Endothelial cell of umbilical vein (primary cell): ENCODE measurements at regions not wholly inside any gene's neighbourhood (a gene's known extent, or its start where the extent isn't known, plus 50 kb on each side); places are given as distances from the start of the nearest gene placed in this dataset.

ENCODE experiments used
- BruUV-seq: library from RNA; stranded (reverse); fragments of 400-500 nt; replicated peaks from 2 replicates; lab custom pipeline; 2021; lab: Mats Ljungman, UMichigan
- CTCF ChIA-PET: fragments of 300-600, 350-600 bp; sonication (Branson Sonifier 250); formaldehyde crosslinking; loops from one replicate; lab custom pipeline; 2021; ENCODE audit warnings: antibody characterized with exemption, inconsistent platforms; lab: Charles Lee
- POLR2A ChIA-PET: fragments of 300-600, 350-600 bp; sonication (Branson Sonifier 250); formaldehyde crosslinking; loops from one replicate; lab custom pipeline; 2021; ENCODE audit warnings: antibody characterized with exemption, inconsistent platforms; lab: Charles Lee
- DNase-seq: peaks from one replicate; pipeline ENCODE4 v3.0.0-alpha.2; 2011; ENCODE audit warnings: low read depth, low spot score
- FAIRE-seq: peaks from 2 replicates; lab custom pipeline; 2011; peaks lifted over from hg19 to GRCh38; lab: Jason Lieb, UNC
- H2AFZ ChIP-seq: 2 replicates; pipeline ENCODE4 v1.6.0; 2012; ENCODE audit warnings: low read depth, low read length, control low read depth, inconsistent platforms
- H3K27ac ChIP-seq: 2 replicates; pipeline ENCODE4 v1.5.1; 2011; ENCODE audit warnings: low read depth, mild to moderate bottlenecking, control low read depth, low read length, moderate library complexity; ENCODE audit not compliant: insufficient read depth
- H3K27me3 ChIP-seq, 2 experiments: 2 replicates each; pipeline versions ENCODE4 v1.6.0 to v1.6.1; 2011; ENCODE audit warnings: low read length in 2 of 2, mixed read lengths in 1 of 2; ENCODE audit not compliant: control insufficient read depth in 2 of 2, insufficient read depth in 2 of 2
- H3K36me3 ChIP-seq, 2 experiments: 2 replicates in 1 of 2; 3 replicates in 1 of 2; pipeline ENCODE4 v1.5.1; 2011; ENCODE audit warnings: low read length in 2 of 2, mild to moderate bottlenecking in 1 of 2, moderate library complexity in 1 of 2; ENCODE audit not compliant: control insufficient read depth in 2 of 2, insufficient read depth in 2 of 2; ENCODE audit errors: extremely low read depth in 1 of 2
- H3K4me1 ChIP-seq: 3 replicates; pipeline ENCODE4 v1.5.1; 2011; ENCODE audit warnings: mild to moderate bottlenecking, low read length; ENCODE audit not compliant: control insufficient read depth, insufficient read depth; ENCODE audit errors: extremely low read depth
- H3K4me2 ChIP-seq: 2 replicates; pipeline ENCODE4 v1.6.1; 2011; ENCODE audit warnings: low read length, control low read depth, mixed read lengths; ENCODE audit not compliant: insufficient read depth
- H3K4me3 ChIP-seq, 3 experiments: fragments of 200-600 bp in 1 of 3; sonication (generic), shearing (Covaris generic) in 1 of 3; replicated peaks in 1 of 3; 2 replicates each; pipeline ENCODE4 v1.5.1; 2011 to 2016; ENCODE audit warnings: control low read depth in 3 of 3, low read length in 3 of 3, mild to moderate bottlenecking in 2 of 3, inconsistent platforms in 1 of 3, low read depth in 1 of 3, moderate library complexity in 1 of 3; ENCODE audit not compliant: insufficient read depth in 1 of 3
- H3K79me2 ChIP-seq: 2 replicates; pipeline ENCODE4 v1.6.0; 2012; ENCODE audit warnings: low read length, inconsistent platforms; ENCODE audit not compliant: control insufficient read depth, insufficient read depth
- H3K9ac ChIP-seq: replicated peaks from 2 replicates; pipeline ENCODE3; 2011; ENCODE audit warnings: low read length, control low read depth; ENCODE audit not compliant: insufficient read depth; ENCODE audit errors: extremely low read depth
- H3K9me1 ChIP-seq: replicated peaks from 3 replicates; pipeline ENCODE4 v1.6.0; 2011; ENCODE audit warnings: mild to moderate bottlenecking, low read length; ENCODE audit not compliant: control insufficient read depth, insufficient read depth; ENCODE audit errors: extremely low read depth
- H3K9me3 ChIP-seq: replicated peaks from 2 replicates; pipeline ENCODE4 v1.5.1; 2012; ENCODE audit warnings: low read length, inconsistent platforms; ENCODE audit not compliant: control insufficient read depth, insufficient read depth
- H4K20me1 ChIP-seq: replicated peaks from 2 replicates; pipeline ENCODE3; 2011; ENCODE audit warnings: mild to moderate bottlenecking, low read length; ENCODE audit not compliant: control insufficient read depth, insufficient read depth; ENCODE audit errors: extremely low read depth
- EZH2 ChIP-seq: IDR thresholded peaks from 2 replicates; pipeline ENCODE4 v1.6.1; 2012; ENCODE audit warnings: borderline replicate concordance, low read depth, mild to moderate bottlenecking, moderate library complexity, low read length, inconsistent platforms; ENCODE audit not compliant: severe bottlenecking
- FOS ChIP-seq: IDR thresholded peaks from 2 replicates; pipeline ENCODE4 v1.6.1; 2011; ENCODE audit warnings: mild to moderate bottlenecking, low read length, moderate library complexity, borderline replicate concordance; ENCODE audit not compliant: insufficient read depth
- GATA2 ChIP-seq: IDR thresholded peaks from 2 replicates; pipeline ENCODE4 v1.7.0; 2011; ENCODE audit warnings: low read depth, mild to moderate bottlenecking, moderate library complexity, mixed read lengths, low read length; ENCODE audit not compliant: insufficient read length, insufficient read depth
- JUN ChIP-seq: IDR thresholded peaks from 2 replicates; pipeline ENCODE4 v1.6.1; 2011; ENCODE audit warnings: borderline replicate concordance, low read depth; ENCODE audit not compliant: insufficient read length, insufficient read depth
- MAX ChIP-seq: IDR thresholded peaks from 2 replicates; pipeline ENCODE4 v1.6.1; 2011; ENCODE audit not compliant: insufficient read depth, insufficient read length
- MYC ChIP-seq: IDR thresholded peaks from one replicate; pipeline ENCODE4 v1.6.1; 2011; ENCODE audit warnings: mild to moderate bottlenecking, low read depth, low read length
- POLR2A ChIP-seq: IDR thresholded peaks from 2 replicates; pipeline ENCODE4 v1.6.1; 2012; ENCODE audit warnings: low read depth, mild to moderate bottlenecking, control low read depth, low read length
- POLR2AphosphoS5 ChIP-seq: IDR thresholded peaks from 2 replicates; pipeline ENCODE4 v1.6.1; 2012; ENCODE audit warnings: low read depth, mild to moderate bottlenecking, control low read depth, low read length, moderate library complexity; ENCODE audit not compliant: insufficient read depth
- dilution Hi-C: fragments of 300-500 bp; cut with MboI; formaldehyde crosslinking; loops from one replicate; pipeline ENCODE4 v1.15.0; 2019; ENCODE audit warnings: low sequenced_read_pairs; ENCODE audit not compliant: extremely low pct_ligation_motif_present
- intact Hi-C: fragments of 100-400 bp; cut with micrococcal nuclease; formaldehyde crosslinking; loops from one replicate; pipeline ENCODE4 v1.10.0; 2022
- TF ChIP-seq, protein P1 (sequence below), 2 donors: IDR thresholded peaks; 1 replicate in 1 of 2; 2 replicates in 1 of 2; pipeline ENCODE4 v1.5.1; 2011; ENCODE audit warnings: low read length in 2 of 2, mild to moderate bottlenecking in 2 of 2, moderate library complexity in 2 of 2, control low read depth in 1 of 2, inconsistent platforms in 1 of 2, low read depth in 1 of 2; ENCODE audit not compliant: insufficient read depth in 1 of 2; ENCODE audit errors: extremely low read depth in 1 of 2

DNA sequence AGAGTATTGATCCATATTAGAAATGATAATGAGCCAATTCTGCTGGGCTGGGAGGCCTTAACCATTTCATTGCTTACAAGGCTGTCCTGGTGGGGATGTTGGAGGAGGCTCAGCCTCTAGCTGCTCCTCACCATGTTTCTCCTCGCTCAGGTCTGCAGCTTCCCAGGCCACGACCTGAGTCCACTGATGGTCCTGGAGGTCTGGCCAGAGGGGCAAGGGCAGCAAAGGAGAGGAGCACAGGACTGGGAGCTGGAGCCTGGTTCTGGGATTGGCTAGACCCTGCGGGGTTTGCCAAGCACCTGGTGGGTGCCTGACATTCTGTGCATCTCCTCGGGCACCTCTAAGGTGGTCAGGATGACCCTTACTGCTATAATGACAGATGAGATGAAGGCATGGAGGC, 92.6 kb downstream of the KIF26A start:
- no peaks in the 10 kb centered on the region for H3K9me1 ChIP-seq
- POLR2A ChIA-PET: no interaction called here
- no TSS peak for BruUV-seq
- CTCF ChIA-PET: no interaction called here
- DNase-seq (no peak), FAIRE-seq (no peak)
- no peak overlapping the region for H2AFZ ChIP-seq
- TF ChIP-seq GATA2 (no peak), JUN (no peak), MYC (no peak), FOS (no peak), POLR2A (no peak), POLR2AphosphoS5 (no peak), MAX (no peak), EZH2 (no peak)
- TF ChIP-seq, protein P1, sequence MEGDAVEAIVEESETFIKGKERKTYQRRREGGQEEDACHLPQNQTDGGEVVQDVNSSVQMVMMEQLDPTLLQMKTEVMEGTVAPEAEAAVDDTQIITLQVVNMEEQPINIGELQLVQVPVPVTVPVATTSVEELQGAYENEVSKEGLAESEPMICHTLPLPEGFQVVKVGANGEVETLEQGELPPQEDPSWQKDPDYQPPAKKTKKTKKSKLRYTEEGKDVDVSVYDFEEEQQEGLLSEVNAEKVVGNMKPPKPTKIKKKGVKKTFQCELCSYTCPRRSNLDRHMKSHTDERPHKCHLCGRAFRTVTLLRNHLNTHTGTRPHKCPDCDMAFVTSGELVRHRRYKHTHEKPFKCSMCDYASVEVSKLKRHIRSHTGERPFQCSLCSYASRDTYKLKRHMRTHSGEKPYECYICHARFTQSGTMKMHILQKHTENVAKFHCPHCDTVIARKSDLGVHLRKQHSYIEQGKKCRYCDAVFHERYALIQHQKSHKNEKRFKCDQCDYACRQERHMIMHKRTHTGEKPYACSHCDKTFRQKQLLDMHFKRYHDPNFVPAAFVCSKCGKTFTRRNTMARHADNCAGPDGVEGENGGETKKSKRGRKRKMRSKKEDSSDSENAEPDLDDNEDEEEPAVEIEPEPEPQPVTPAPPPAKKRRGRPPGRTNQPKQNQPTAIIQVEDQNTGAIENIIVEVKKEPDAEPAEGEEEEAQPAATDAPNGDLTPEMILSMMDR (IDR thresholded peaks at IDR 0.05; ENCODE audit: extremely low read depth in 1 of 2, insufficient read depth in 1 of 2, low read depth in 1 of 2, low read length in 2 of 2): no peak
- no peaks in the 10 kb centered on the region for H3K36me3 ChIP-seq
- intact Hi-C loops: no loop called here
- H3K4me3 ChIP-seq: no peak overlapping the region
- H3K4me1 ChIP-seq: no peaks in the 10 kb centered on the region
- H3K4me2 ChIP-seq: no peak overlapping the region
- dilution Hi-C loops: no loop called here
- no peak overlapping the region for H3K9ac ChIP-seq
- H3K27me3 ChIP-seq: no peaks in the 10 kb centered on the region
- H3K27ac ChIP-seq: no peak overlapping the region
- H3K9me3 ChIP-seq: no peaks in the 10 kb centered on the region
- no peaks in the 10 kb centered on the region for H3K79me2 ChIP-seq
- no peaks in the 10 kb centered on the region for H4K20me1 ChIP-seq
